ENCODE measurements at regions not wholly inside any gene's neighbourhood (a gene's known extent, or its start where the extent isn't known, plus 50 kb on each side); places are given as distances from the start of the nearest gene placed in this dataset.

GRCh38 chr9:19976226-19976625, 187.4 kb upstream of the SLC24A2 start:
- no peak overlapping the region for H3K4me3 ChIP-seq (ENCODE audit: low read length in 2 of 2)
- no peak overlapping the region for H3K27ac ChIP-seq (ENCODE audit: low read length)
- no peak overlapping the region for H3K9ac ChIP-seq (ENCODE audit: low read length in 2 of 2)
- H3K9me3 ChIP-seq (ENCODE audit: control insufficient read depth in 2 of 2, low read length in 2 of 2) = no peaks in the 10 kb centered on the region
- no peaks in the 10 kb centered on the region for H3K4me1 ChIP-seq (ENCODE audit: control insufficient read depth, insufficient read depth, low read length)
- no peaks in the 10 kb centered on the region for H3K27me3 ChIP-seq (ENCODE audit: control insufficient read depth in 1 of 2, insufficient read depth in 2 of 2, low read length in 2 of 2)
- H3K36me3 ChIP-seq (ENCODE audit: control insufficient read depth in 2 of 2, insufficient read depth in 2 of 2, low read length in 2 of 2) = no peaks in the 10 kb centered on the region

GRCh38 chr9:19975499-19975898, 186.7 kb upstream of the SLC24A2 start:
- Histone ChIP-seq H3K9me3 (ENCODE audit: control insufficient read depth in 2 of 2, low read length in 2 of 2) (no peaks in the 10 kb centered on the region), H3K27me3 (ENCODE audit: control insufficient read depth in 1 of 2, insufficient read depth in 2 of 2, low read length in 2 of 2) (no peaks in the 10 kb centered on the region), H3K9ac (ENCODE audit: low read length in 2 of 2) (no peak overlapping the region), H3K4me1 (ENCODE audit: control insufficient read depth, insufficient read depth, low read length) (no peaks in the 10 kb centered on the region), H3K36me3 (ENCODE audit: control insufficient read depth in 2 of 2, insufficient read depth in 2 of 2, low read length in 2 of 2) (no peaks in the 10 kb centered on the region), H3K4me3 (ENCODE audit: low read length in 2 of 2) (no peak overlapping the region), H3K27ac (ENCODE audit: low read length) (no peak overlapping the region)

- H3K27ac ChIP-seq (ENCODE audit: low read length) = no peak overlapping the region
- H3K4me1 ChIP-seq (ENCODE audit: control insufficient read depth, insufficient read depth, low read length) = no peaks in the 10 kb centered on the region
- H3K4me3 ChIP-seq (ENCODE audit: low read length in 2 of 2) = no peak overlapping the region
- no peak overlapping the region for H3K9ac ChIP-seq (ENCODE audit: low read length in 2 of 2)
- H3K9me3 ChIP-seq (ENCODE audit: control insufficient read depth in 2 of 2, low read length in 2 of 2) = no peaks in the 10 kb centered on the region
- H3K36me3 ChIP-seq (ENCODE audit: control insufficient read depth in 2 of 2, insufficient read depth in 2 of 2, low read length in 2 of 2) = no peaks in the 10 kb centered on the region
- H3K27me3 ChIP-seq (ENCODE audit: control insufficient read depth in 1 of 2, insufficient read depth in 2 of 2, low read length in 2 of 2) = peaks cover 0 to 2% of the 10 kb centered on the region in 2 donors
Observed at GRCh38 chr9:19969721-19970120, 180.9 kb upstream of the SLC24A2 start.

GRCh38 chr9:19967888-19968459, 179.1 kb upstream of the SLC24A2 start:
- Histone ChIP-seq H3K36me3 (ENCODE audit: control insufficient read depth in 2 of 2, insufficient read depth in 2 of 2, low read length in 2 of 2) (no peaks in the 10 kb centered on the region), H3K4me3 (ENCODE audit: low read length in 2 of 2) (no peak overlapping the region), H3K27me3 (ENCODE audit: control insufficient read depth in 1 of 2, insufficient read depth in 2 of 2, low read length in 2 of 2) (peaks cover 0 to 2% of the 10 kb centered on the region in 2 donors), H3K9ac (ENCODE audit: low read length in 2 of 2) (no peak overlapping the region), H3K9me3 (ENCODE audit: control insufficient read depth in 2 of 2, low read length in 2 of 2) (no peaks in the 10 kb centered on the region), H3K4me1 (ENCODE audit: control insufficient read depth, insufficient read depth, low read length) (no peaks in the 10 kb centered on the region), H3K27ac (ENCODE audit: low read length) (no peak overlapping the region)

- no peak overlapping the region for H3K27ac ChIP-seq (ENCODE audit: low read length)
- H3K27me3 ChIP-seq (ENCODE audit: control insufficient read depth in 1 of 2, insufficient read depth in 2 of 2, low read length in 2 of 2) = peaks cover 0 to 2% of the 10 kb centered on the region in 2 donors
- H3K36me3 ChIP-seq (ENCODE audit: control insufficient read depth in 2 of 2, insufficient read depth in 2 of 2, low read length in 2 of 2) = no peaks in the 10 kb centered on the region
- H3K9me3 ChIP-seq (ENCODE audit: control insufficient read depth in 2 of 2, low read length in 2 of 2) = no peaks in the 10 kb centered on the region
- H3K9ac ChIP-seq (ENCODE audit: low read length in 2 of 2) = no peak overlapping the region
- no peak overlapping the region for H3K4me3 ChIP-seq (ENCODE audit: low read length in 2 of 2)
- H3K4me1 ChIP-seq (ENCODE audit: control insufficient read depth, insufficient read depth, low read length) = no peaks in the 10 kb centered on the region
Observed at GRCh38 chr9:19967216-19967887, 178.5 kb upstream of the SLC24A2 start.

GRCh38 chr9:19965336-19965735, 176.5 kb upstream of the SLC24A2 start:
- Histone ChIP-seq H3K9ac (ENCODE audit: low read length in 2 of 2) (no peak overlapping the region), H3K4me1 (ENCODE audit: control insufficient read depth, insufficient read depth, low read length) (no peaks in the 10 kb centered on the region), H3K27me3 (ENCODE audit: control insufficient read depth in 1 of 2, insufficient read depth in 2 of 2, low read length in 2 of 2) (peaks cover 0 to 2% of the 10 kb centered on the region in 2 donors), H3K4me3 (ENCODE audit: low read length in 2 of 2) (no peak overlapping the region), H3K27ac (ENCODE audit: low read length) (no peak overlapping the region), H3K9me3 (ENCODE audit: control insufficient read depth in 2 of 2, low read length in 2 of 2) (no peaks in the 10 kb centered on the region), H3K36me3 (ENCODE audit: control insufficient read depth in 2 of 2, insufficient read depth in 2 of 2, low read length in 2 of 2) (no peaks in the 10 kb centered on the region)

GRCh38 chr9:19947996-19948395, 159.2 kb upstream of the SLC24A2 start:
- no peak overlapping the region for H3K9ac ChIP-seq (ENCODE audit: low read length in 2 of 2)
- H3K4me3 ChIP-seq (ENCODE audit: low read length in 2 of 2) = no peak overlapping the region
- H3K36me3 ChIP-seq (ENCODE audit: control insufficient read depth in 2 of 2, insufficient read depth in 2 of 2, low read length in 2 of 2) = no peaks in the 10 kb centered on the region
- H3K27me3 ChIP-seq (ENCODE audit: control insufficient read depth in 1 of 2, insufficient read depth in 2 of 2, low read length in 2 of 2) = no peaks in the 10 kb centered on the region
- no peaks in the 10 kb centered on the region for H3K4me1 ChIP-seq (ENCODE audit: control insufficient read depth, insufficient read depth, low read length)
- H3K9me3 ChIP-seq (ENCODE audit: control insufficient read depth in 2 of 2, low read length in 2 of 2) = peaks cover 0 to 3% of the 10 kb centered on the region in 2 donors
- no peak overlapping the region for H3K27ac ChIP-seq (ENCODE audit: low read length)

- H3K4me3 ChIP-seq (ENCODE audit: low read length in 2 of 2) = no peak overlapping the region
Observed at GRCh38 chr9:19946441-19947109, 157.7 kb upstream of the SLC24A2 start.

GRCh38 chr9:19941874-19942273, 153.0 kb upstream of the SLC24A2 start:
- H3K27ac ChIP-seq (ENCODE audit: low read length) = no peak overlapping the region
- no peak overlapping the region for H3K4me3 ChIP-seq (ENCODE audit: low read length in 2 of 2)
- H3K36me3 ChIP-seq (ENCODE audit: control insufficient read depth in 2 of 2, insufficient read depth in 2 of 2, low read length in 2 of 2) = no peaks in the 10 kb centered on the region
- H3K27me3 ChIP-seq (ENCODE audit: control insufficient read depth in 1 of 2, insufficient read depth in 2 of 2, low read length in 2 of 2) = no peaks in the 10 kb centered on the region
- no peaks in the 10 kb centered on the region for H3K9me3 ChIP-seq (ENCODE audit: control insufficient read depth in 2 of 2, low read length in 2 of 2)
- H3K9ac ChIP-seq (ENCODE audit: low read length in 2 of 2) = no peak overlapping the region
- peaks cover 4% of the 10 kb centered on the region for H3K4me1 ChIP-seq (ENCODE audit: control insufficient read depth, insufficient read depth, low read length)

More at GRCh38 chr9:19946441-19947109, 157.7 kb upstream of the SLC24A2 start:
- Histone ChIP-seq H3K27ac (ENCODE audit: low read length) (no peak overlapping the region), H3K4me1 (ENCODE audit: control insufficient read depth, insufficient read depth, low read length) (no peaks in the 10 kb centered on the region), H3K36me3 (ENCODE audit: control insufficient read depth in 2 of 2, insufficient read depth in 2 of 2, low read length in 2 of 2) (no peaks in the 10 kb centered on the region), H3K27me3 (ENCODE audit: control insufficient read depth in 1 of 2, insufficient read depth in 2 of 2, low read length in 2 of 2) (no peaks in the 10 kb centered on the region), H3K9me3 (ENCODE audit: control insufficient read depth in 2 of 2, low read length in 2 of 2) (no peaks in the 10 kb centered on the region), H3K9ac (ENCODE audit: low read length in 2 of 2) (no peak overlapping the region)

- no peaks in the 10 kb centered on the region for H3K36me3 ChIP-seq (ENCODE audit: control insufficient read depth in 2 of 2, insufficient read depth in 2 of 2, low read length in 2 of 2)
- H3K9ac ChIP-seq (ENCODE audit: low read length in 2 of 2) = no peak overlapping the region
- H3K27ac ChIP-seq (ENCODE audit: low read length) = no peak overlapping the region
- no peak overlapping the region for H3K4me3 ChIP-seq (ENCODE audit: low read length in 2 of 2)
- H3K27me3 ChIP-seq (ENCODE audit: control insufficient read depth in 1 of 2, insufficient read depth in 2 of 2, low read length in 2 of 2) = peaks cover 0 to under 1% of the 10 kb centered on the region in 2 donors
- no peaks in the 10 kb centered on the region for H3K9me3 ChIP-seq (ENCODE audit: control insufficient read depth in 2 of 2, low read length in 2 of 2)
- peaks cover 4% of the 10 kb centered on the region for H3K4me1 ChIP-seq (ENCODE audit: control insufficient read depth, insufficient read depth, low read length)
Observed at GRCh38 chr9:19940811-19941535, 152.1 kb upstream of the SLC24A2 start.

All from stomach smooth muscle (tissue), 2 donors.